PC-9 (cell line): ENCODE measurements at regions not wholly inside any gene's neighbourhood (a gene's known extent, or its start where the extent isn't known, plus 50 kb on each side); places are given as distances from the start of the nearest gene placed in this dataset.

ENCODE experiments used
- EZH2 ChIP-seq: fragments of 200-600 bp; sonication (generic); IDR thresholded peaks from 2 replicates; pipeline ENCODE4 v1.8.0; 2017; ENCODE audit warnings: antibody characterized with exemption, low read depth
- TF ChIP-seq, protein P1 (sequence below): fragments of 200-600 bp; sonication (generic); conservative IDR thresholded peaks from 2 replicates; pipeline ENCODE4 v1.6.1; 2017; ENCODE audit warnings: mixed run types, antibody characterized with exemption, mild to moderate bottlenecking, moderate library complexity

DNA sequence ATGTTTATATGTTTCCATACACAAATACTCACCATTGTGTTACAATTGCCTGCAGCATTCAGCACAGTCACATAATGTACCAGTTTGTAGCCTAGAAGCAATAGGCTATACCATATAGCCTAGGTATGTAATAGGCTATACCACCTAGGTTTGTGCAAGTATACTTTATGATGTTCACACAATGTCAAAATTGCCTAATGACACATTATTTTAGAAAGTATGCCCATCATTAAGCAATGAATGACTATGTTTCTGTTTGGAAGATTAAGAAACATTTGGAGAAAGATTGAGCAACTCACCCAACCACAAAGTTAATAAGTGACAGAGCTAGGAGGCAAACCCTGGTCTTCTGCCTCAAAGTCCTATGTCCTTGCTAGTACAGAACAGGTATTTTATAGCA, 96.8 kb upstream of the GRIA3 start:
- TF ChIP-seq, protein P1, sequence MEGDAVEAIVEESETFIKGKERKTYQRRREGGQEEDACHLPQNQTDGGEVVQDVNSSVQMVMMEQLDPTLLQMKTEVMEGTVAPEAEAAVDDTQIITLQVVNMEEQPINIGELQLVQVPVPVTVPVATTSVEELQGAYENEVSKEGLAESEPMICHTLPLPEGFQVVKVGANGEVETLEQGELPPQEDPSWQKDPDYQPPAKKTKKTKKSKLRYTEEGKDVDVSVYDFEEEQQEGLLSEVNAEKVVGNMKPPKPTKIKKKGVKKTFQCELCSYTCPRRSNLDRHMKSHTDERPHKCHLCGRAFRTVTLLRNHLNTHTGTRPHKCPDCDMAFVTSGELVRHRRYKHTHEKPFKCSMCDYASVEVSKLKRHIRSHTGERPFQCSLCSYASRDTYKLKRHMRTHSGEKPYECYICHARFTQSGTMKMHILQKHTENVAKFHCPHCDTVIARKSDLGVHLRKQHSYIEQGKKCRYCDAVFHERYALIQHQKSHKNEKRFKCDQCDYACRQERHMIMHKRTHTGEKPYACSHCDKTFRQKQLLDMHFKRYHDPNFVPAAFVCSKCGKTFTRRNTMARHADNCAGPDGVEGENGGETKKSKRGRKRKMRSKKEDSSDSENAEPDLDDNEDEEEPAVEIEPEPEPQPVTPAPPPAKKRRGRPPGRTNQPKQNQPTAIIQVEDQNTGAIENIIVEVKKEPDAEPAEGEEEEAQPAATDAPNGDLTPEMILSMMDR: no peak
- no peak for TF ChIP-seq EZH2
